H1 (cell line): ENCODE measurements at regions not wholly inside any gene's neighbourhood (a gene's known extent, or its start where the extent isn't known, plus 50 kb on each side); places are given as distances from the start of the nearest gene placed in this dataset.

ENCODE experiments used
- CTCF ChIA-PET: fragments of 300-600 bp; sonication (Branson Sonifier 250); formaldehyde crosslinking; loops from one replicate; lab custom pipeline; 2021; ENCODE audit not compliant: partially characterized antibody; lab: Charles Lee
- POLR2A ChIA-PET: fragments of 300-600 bp; sonication (Branson Sonifier 250); formaldehyde crosslinking; loops from one replicate; lab custom pipeline; 2021; ENCODE audit warnings: inconsistent platforms; ENCODE audit not compliant: partially characterized antibody; lab: Charles Lee
- DNase-seq, 2 experiments: peaks; one replicate each; pipeline versions ENCODE4 v3.0.0 to v3.0.0-alpha.2; 2010 to 2022; ENCODE audit warnings: low spot score in 2 of 2, low read depth in 1 of 2, mixed read lengths in 1 of 2
- FAIRE-seq: peaks from 2 replicates; lab custom pipeline; 2011; peaks lifted over from hg19 to GRCh38; lab: Jason Lieb, UNC
- H2AFZ ChIP-seq: 2 replicates; pipeline ENCODE4 v1.8.1; 2012; ENCODE audit warnings: low read length, inconsistent platforms
- H2AK5ac ChIP-seq: 2 replicates; pipeline ENCODE4 v1.6.1; 2013; ENCODE audit warnings: low read depth, low read length
- H2BK120ac ChIP-seq: replicated peaks from 2 replicates; pipeline ENCODE3; 2013; ENCODE audit warnings: low read depth, low read length, inconsistent platforms
- H2BK12ac ChIP-seq: 2 replicates; pipeline ENCODE4 v1.6.1; 2013; ENCODE audit warnings: low read depth, low read length
- H2BK15ac ChIP-seq: 2 replicates; pipeline ENCODE4 v1.6.1; 2013; ENCODE audit warnings: low read length
- H2BK20ac ChIP-seq: 2 replicates; pipeline ENCODE4 v1.6.1; 2013; ENCODE audit warnings: low read length
- H2BK5ac ChIP-seq: 2 replicates; pipeline ENCODE4 v1.6.1; 2013; ENCODE audit warnings: low read depth, low read length
- H3K14ac ChIP-seq: 2 replicates; pipeline ENCODE4 v1.6.1; 2013; ENCODE audit warnings: inconsistent platforms; ENCODE audit not compliant: insufficient read length
- H3K18ac ChIP-seq: 2 replicates; pipeline ENCODE4 v1.6.1; 2013; ENCODE audit warnings: low read length; ENCODE audit errors: extremely low read depth
- H3K23ac ChIP-seq: 2 replicates; pipeline ENCODE4 v1.6.1; 2013; ENCODE audit warnings: inconsistent platforms; ENCODE audit not compliant: insufficient read length
- H3K23me2 ChIP-seq: 2 replicates; pipeline ENCODE4 v1.6.1; 2013; ENCODE audit warnings: low read depth, low read length
- H3K27ac ChIP-seq: 2 replicates; pipeline ENCODE4 v1.6.1; 2011; ENCODE audit warnings: low read depth, low read length, inconsistent platforms
- H3K27me3 ChIP-seq, 4 experiments: replicated peaks in 1 of 4; 1 replicate in 1 of 4; 2 replicates in 3 of 4; pipeline versions ENCODE4 v1.6.1 to v1.8.1; 2011 to 2013; ENCODE audit warnings: low read length in 3 of 4, mild to moderate bottlenecking in 3 of 4, inconsistent platforms in 2 of 4, mixed read lengths in 2 of 4, moderate library complexity in 1 of 4; ENCODE audit not compliant: control insufficient read depth in 3 of 4, insufficient read depth in 3 of 4; ENCODE audit errors: extremely low read depth in 1 of 4
- H3K36me3 ChIP-seq, 4 experiments: 2 replicates each; pipeline versions ENCODE4 v1.6.1 to v1.8.1; 2011 to 2013; ENCODE audit warnings: mild to moderate bottlenecking in 4 of 4, low read length in 3 of 4, moderate library complexity in 2 of 4, control low read depth in 1 of 4, inconsistent platforms in 1 of 4; ENCODE audit not compliant: insufficient read depth in 4 of 4, control insufficient read depth in 2 of 4
- H3K4ac ChIP-seq: replicated peaks from 2 replicates; pipeline ENCODE3; 2013; ENCODE audit warnings: low read length, low read depth, mixed read lengths, inconsistent platforms; ENCODE audit not compliant: insufficient read length
- H3K4me1 ChIP-seq, 4 experiments: replicated peaks in 1 of 4; 1 replicate in 1 of 4; 2 replicates in 3 of 4; pipeline versions ENCODE4 v1.6.1 to v1.8.1; 2011 to 2013; ENCODE audit warnings: low read length in 3 of 4, inconsistent platforms in 2 of 4, mixed read lengths in 1 of 4; ENCODE audit not compliant: insufficient read depth in 4 of 4, control insufficient read depth in 3 of 4
- H3K4me2 ChIP-seq, 2 experiments: 2 replicates each; pipeline versions ENCODE4 v1.6.1 to v1.8.1; 2011 to 2013; ENCODE audit warnings: low read depth in 2 of 2, low read length in 2 of 2, control low read depth in 1 of 2, inconsistent platforms in 1 of 2, mild to moderate bottlenecking in 1 of 2; ENCODE audit not compliant: insufficient read depth in 1 of 2
- H3K4me3 ChIP-seq, 4 experiments: fragments of 200-600, 300-600 bp in 1 of 4; sonication (generic), shearing (Covaris generic), sonication (Bioruptor Twin) in 1 of 4; 2 replicates each; pipeline versions ENCODE4 v1.5.1 to v1.8.1; 2011 to 2016; ENCODE audit warnings: low read length in 4 of 4, low read depth in 3 of 4, control low read depth in 2 of 4, inconsistent platforms in 2 of 4, mild to moderate bottlenecking in 2 of 4, mixed read lengths in 1 of 4, moderate library complexity in 1 of 4; ENCODE audit not compliant: insufficient read depth in 2 of 4; ENCODE audit errors: extremely low read depth in 1 of 4
- H3K56ac ChIP-seq: replicated peaks from 2 replicates; pipeline ENCODE3; 2013; ENCODE audit warnings: low read depth, mild to moderate bottlenecking, mixed read lengths, low read length, inconsistent platforms; ENCODE audit not compliant: insufficient read length
- H3K79me1 ChIP-seq: 2 replicates; pipeline ENCODE4 v1.6.1; 2013; ENCODE audit warnings: low read depth, low read length, control low read depth
- H3K79me2 ChIP-seq, 2 experiments: 2 replicates each; pipeline versions ENCODE4 v1.6.1 to v1.8.1; 2012 to 2013; ENCODE audit warnings: low read length in 2 of 2, mild to moderate bottlenecking in 2 of 2, inconsistent platforms in 1 of 2; ENCODE audit not compliant: insufficient read depth in 2 of 2, control insufficient read depth in 1 of 2
- H3K9ac ChIP-seq, 4 experiments: replicated peaks in 1 of 4; 1 replicate in 1 of 4; 2 replicates in 3 of 4; pipeline versions ENCODE4 v1.6.1 to v1.8.1; 2011 to 2013; ENCODE audit warnings: low read depth in 3 of 4, low read length in 3 of 4, control low read depth in 2 of 4, mild to moderate bottlenecking in 2 of 4, moderate library complexity in 2 of 4, inconsistent platforms in 1 of 4; ENCODE audit errors: extremely low read depth in 1 of 4
- H3K9me3 ChIP-seq, 2 experiments: 2 replicates each; pipeline versions ENCODE4 v1.6.1 to v1.8.1; 2012 to 2013; ENCODE audit warnings: mild to moderate bottlenecking in 2 of 2, moderate library complexity in 2 of 2, control low read depth in 1 of 2, inconsistent platforms in 1 of 2, low read depth in 1 of 2, low read length in 1 of 2, mixed read lengths in 1 of 2; ENCODE audit not compliant: insufficient read depth in 2 of 2
- H4K20me1 ChIP-seq, 2 experiments: replicated peaks in 1 of 2; 2 replicates each; pipeline versions ENCODE3 to v1.8.1; 2011 to 2013; ENCODE audit warnings: inconsistent platforms in 2 of 2, low read length in 2 of 2, mild to moderate bottlenecking in 1 of 2; ENCODE audit not compliant: insufficient read depth in 2 of 2, control insufficient read depth in 1 of 2
- H4K5ac ChIP-seq: 2 replicates; pipeline ENCODE4 v1.6.1; 2013; ENCODE audit warnings: low read length, low read depth, mixed read lengths, inconsistent platforms; ENCODE audit not compliant: insufficient read length
- H4K8ac ChIP-seq: 2 replicates; pipeline ENCODE4 v1.8.0; 2013; ENCODE audit warnings: mild to moderate bottlenecking, moderate library complexity, low read length, inconsistent platforms; ENCODE audit not compliant: insufficient read depth; ENCODE audit errors: extremely low read depth
- H4K91ac ChIP-seq: replicated peaks from 2 replicates; pipeline ENCODE3; 2013; ENCODE audit warnings: low read length, mixed read lengths, inconsistent platforms; ENCODE audit not compliant: insufficient read length
- ATF3 ChIP-seq: IDR thresholded peaks from 2 replicates; pipeline ENCODE4 v1.6.1; 2011; ENCODE audit warnings: low read depth, mild to moderate bottlenecking, low read length; ENCODE audit not compliant: insufficient read depth
- EZH2 ChIP-seq: fragments of 200-600 bp; sonication (generic); IDR thresholded peaks from 2 replicates; pipeline ENCODE4 v1.7.1; 2012; ENCODE audit warnings: low read depth, mild to moderate bottlenecking, moderate library complexity, low read length, inconsistent platforms; ENCODE audit not compliant: severe bottlenecking
- KDM5A ChIP-seq: fragments of 200-600 bp; IDR thresholded peaks from 2 replicates; pipeline ENCODE4 v1.7.1; 2012; ENCODE audit warnings: mild to moderate bottlenecking, low read length, inconsistent platforms, mixed read lengths
- SAP30 ChIP-seq: fragments of 300-600 bp; sonication (generic); IDR thresholded peaks from 2 replicates; pipeline ENCODE4 v1.7.1; 2012; ENCODE audit warnings: low read length, moderate library complexity, mild to moderate bottlenecking, inconsistent platforms; ENCODE audit not compliant: insufficient read depth, insufficient replicate concordance
- TAF7 ChIP-seq: optimal IDR thresholded peaks from 2 replicates; pipeline ENCODE3; 2011; ENCODE audit warnings: low read depth, mild to moderate bottlenecking, inconsistent platforms, low read length, moderate library complexity, borderline replicate concordance
- WGBS, 2 experiments: shearing (Covaris generic) in 1 of 2; methylation state at CpG; one replicate each; pipeline versions ENCODE4 v1.1.6 to v1.1.7; 2013 to 2015; ENCODE audit warnings: low lambda C conversion rate in 2 of 2, mixed read lengths in 2 of 2, inconsistent platforms in 1 of 2, low coverage in 1 of 2, missing lambda C conversion rate in 1 of 2; ENCODE audit not compliant: insufficient replicate concordance in 2 of 2, insufficient coverage in 1 of 2, insufficient read length in 1 of 2; ENCODE audit errors: extremely low coverage in 1 of 2, missing lambda C conversion rate in 1 of 2; 5-methylcytosine and 5-hydroxymethylcytosine counted together

- Histone ChIP-seq H4K91ac (no peak overlapping the region), H3K56ac (no peak overlapping the region), H3K36me3 (no peaks in the 10 kb centered on the region), H4K5ac (no peak overlapping the region), H3K79me2 (no peaks in the 10 kb centered on the region), H3K4ac (no peak overlapping the region), H3K14ac (no peak overlapping the region), H2BK120ac (no peak overlapping the region), H3K23me2 (no peaks in the 10 kb centered on the region), H3K4me3 (no peak overlapping the region), H3K27me3 (no peaks in the 10 kb centered on the region), H3K79me1 (no peaks in the 10 kb centered on the region), H2BK20ac (no peak overlapping the region), H3K23ac (no peak overlapping the region), H2BK5ac (no peak overlapping the region), H4K8ac (no peak overlapping the region; the same call in 1 of the 2 replicates), H2AFZ (no peak overlapping the region), H2BK12ac (no peak overlapping the region), H3K9me3 (0 out of 4 replicates have a peak, but pooled peaks cover 0 to 4% of the 10 kb centered on the region in 2 experiments), H3K4me2 (no peak overlapping the region), H3K18ac (no peak overlapping the region), H4K20me1 (no peaks in the 10 kb centered on the region), H2AK5ac (no peak overlapping the region), H3K4me1 (no peaks in the 10 kb centered on the region), H3K9ac (no peak overlapping the region), H2BK15ac (no peak overlapping the region), H3K27ac (no peak overlapping the region)
- DNase-seq (no peak), FAIRE-seq (no peak)
- 88% methylated on average over 3 of the region's 3 CpGs; no CpG with 5 or more reads in 1 of the 2 experiments for WGBS, 2 experiments
- ChIA-PET POLR2A (no interaction called here), CTCF (interaction anchor here (0.7 to 0.9 kb wide), 2 partner anchors 13 to 137 kb away, joined by 3 read pairs; no protein-coding TSS in a partner anchor)
- TF ChIP-seq SAP30 (no peak), TAF7 (no peak), ATF3 (no peak), KDM5A (no peak), EZH2 (no peak)
These were observed 530.7 kb upstream of the CFAP20DC start for GRCh38 chr3:59580499-59580898.
